ENCODE measurements at regions not wholly inside any gene's neighbourhood (a gene's known extent, or its start where the extent isn't known, plus 50 kb on each side); places are given as distances from the start of the nearest gene placed in this dataset.
A peak's percentile ranks its signal among the peaks of the same experiment; 100 is the strongest.

- no peak overlapping the region for H3K4me2 ChIP-seq (ENCODE audit: low read depth, low read length, poor library complexity, severe bottlenecking)
- TF ChIP-seq CTCF (conservative IDR thresholded peaks at IDR 0.05; ENCODE audit: low read length): no peak
- no peak for TF ChIP-seq EZH2phosphoT487 (IDR thresholded peaks at IDR 0.05; ENCODE audit: borderline replicate concordance)
Measured at GRCh38 chr2:8169443-8169842, 512.4 kb upstream of the ID2 start.

DNA sequence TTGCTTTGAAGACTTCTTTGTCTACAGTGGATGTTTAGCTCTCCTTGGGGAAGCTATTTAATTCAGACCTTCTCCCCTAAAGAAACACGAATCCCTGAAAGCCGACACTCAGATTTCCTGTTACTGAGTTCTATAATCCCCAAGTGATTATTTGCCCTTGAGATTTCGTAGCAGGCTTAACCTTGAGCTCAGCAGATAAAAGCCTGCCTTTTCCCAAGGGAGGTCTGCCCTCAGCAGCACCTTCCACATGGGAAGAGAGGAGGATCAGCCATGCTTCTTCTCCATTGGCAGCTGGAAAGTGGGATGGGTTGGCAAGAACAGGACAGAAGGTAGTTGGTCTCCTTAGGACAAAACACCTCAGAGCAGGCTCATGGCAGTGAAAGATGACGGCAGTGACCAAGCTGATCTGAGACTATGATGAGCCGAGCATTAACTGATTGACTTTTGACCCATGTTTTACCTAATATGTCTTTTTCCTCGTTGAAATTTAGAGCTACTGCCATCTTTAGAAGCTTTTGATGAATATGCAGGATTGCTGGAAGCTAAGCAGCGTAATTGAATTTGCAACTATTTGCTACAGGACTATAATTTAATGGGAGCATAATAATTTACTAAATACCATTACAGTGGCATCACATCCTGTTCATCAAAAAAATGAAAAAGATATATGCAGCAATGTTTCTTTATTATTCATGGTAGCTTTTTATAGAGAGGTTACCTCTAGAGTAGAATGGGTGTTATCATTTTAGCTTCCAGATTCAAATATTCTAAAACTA, 511.1 kb upstream of the ID2 start:
- TF ChIP-seq CTCF (conservative IDR thresholded peaks at IDR 0.05; ENCODE audit: low read length): no peak
- no peak for TF ChIP-seq EZH2phosphoT487 (IDR thresholded peaks at IDR 0.05; ENCODE audit: borderline replicate concordance)
- no peak overlapping the region for H3K4me2 ChIP-seq (ENCODE audit: low read depth, low read length, poor library complexity, severe bottlenecking)
- no peak overlapping the region for H2AFZ ChIP-seq (ENCODE audit: low read length)

More at GRCh38 chr2:8169443-8169842, 512.4 kb upstream of the ID2 start:
- Histone ChIP-seq H2AFZ (ENCODE audit: low read length) (no peak overlapping the region), H3K9ac (ENCODE audit: low read depth, low read length, poor library complexity, severe bottlenecking) (no peak overlapping the region), H3K4me1 (ENCODE audit: insufficient read depth, low read length, poor library complexity, severe bottlenecking) (peaks cover 15% of the 10 kb centered on the region), H3K27me3 (ENCODE audit: insufficient read depth, low read length, poor library complexity, severe bottlenecking) (no peaks in the 10 kb centered on the region), H4K20me1 (ENCODE audit: insufficient read depth, low read length, poor library complexity, severe bottlenecking) (no peaks in the 10 kb centered on the region), H3K79me2 (ENCODE audit: insufficient read depth, low read length) (no peaks in the 10 kb centered on the region), H3K4me3 (ENCODE audit: low read length, poor library complexity, severe bottlenecking) (no peak overlapping the region), H3K9me2 (replicated peaks; ENCODE audit: low read depth, low read length) (no peaks in the 10 kb centered on the region), H3F3A (ENCODE audit: low read depth) (no peaks in the 10 kb centered on the region), H3K36me3 (ENCODE audit: insufficient read depth, low read length) (no peaks in the 10 kb centered on the region), H3K9me3 (ENCODE audit: insufficient read depth, low read depth, low read length) (no peaks in the 10 kb centered on the region)

GRCh38 chr2:8171608-8172007, 510.2 kb upstream of the ID2 start:
- Histone ChIP-seq H4K20me1 (ENCODE audit: insufficient read depth, low read length, poor library complexity, severe bottlenecking) (no peaks in the 10 kb centered on the region), H3K4me1 (ENCODE audit: insufficient read depth, low read length, poor library complexity, severe bottlenecking) (peaks cover 15% of the 10 kb centered on the region), H3K79me2 (ENCODE audit: insufficient read depth, low read length) (no peaks in the 10 kb centered on the region), H3K9ac (ENCODE audit: low read depth, low read length, poor library complexity, severe bottlenecking) (no peak overlapping the region), H2AFZ (ENCODE audit: low read length) (peak overlapping the region; percentile 42), H3K27me3 (ENCODE audit: insufficient read depth, low read length, poor library complexity, severe bottlenecking) (no peaks in the 10 kb centered on the region), H3K9me2 (replicated peaks; ENCODE audit: low read depth, low read length) (no peaks in the 10 kb centered on the region), H3K4me2 (ENCODE audit: low read depth, low read length, poor library complexity, severe bottlenecking) (no peak overlapping the region), H3K9me3 (ENCODE audit: insufficient read depth, low read depth, low read length) (peaks cover 4% of the 10 kb centered on the region; the same call in 1 of the 2 replicates), H3K4me3 (ENCODE audit: low read length, poor library complexity, severe bottlenecking) (no peak overlapping the region), H3K36me3 (ENCODE audit: insufficient read depth, low read length) (no peaks in the 10 kb centered on the region), H3F3A (ENCODE audit: low read depth) (no peaks in the 10 kb centered on the region)
- TF ChIP-seq CTCF (conservative IDR thresholded peaks at IDR 0.05; ENCODE audit: low read length) (no peak), EZH2phosphoT487 (IDR thresholded peaks at IDR 0.05; ENCODE audit: borderline replicate concordance) (no peak)

More for the DNA sequence above, 511.1 kb upstream of the ID2 start:
- Histone ChIP-seq H3K9ac (ENCODE audit: low read depth, low read length, poor library complexity, severe bottlenecking) (no peak overlapping the region), H3K36me3 (ENCODE audit: insufficient read depth, low read length) (no peaks in the 10 kb centered on the region), H3K4me3 (ENCODE audit: low read length, poor library complexity, severe bottlenecking) (no peak overlapping the region), H3F3A (ENCODE audit: low read depth) (no peaks in the 10 kb centered on the region), H3K4me1 (ENCODE audit: insufficient read depth, low read length, poor library complexity, severe bottlenecking) (peaks cover 15% of the 10 kb centered on the region), H4K20me1 (ENCODE audit: insufficient read depth, low read length, poor library complexity, severe bottlenecking) (no peaks in the 10 kb centered on the region), H3K79me2 (ENCODE audit: insufficient read depth, low read length) (no peaks in the 10 kb centered on the region), H3K9me3 (ENCODE audit: insufficient read depth, low read depth, low read length) (peaks cover 2% of the 10 kb centered on the region; the same call in 1 of the 2 replicates), H3K9me2 (replicated peaks; ENCODE audit: low read depth, low read length) (no peaks in the 10 kb centered on the region), H3K27me3 (ENCODE audit: insufficient read depth, low read length, poor library complexity, severe bottlenecking) (no peaks in the 10 kb centered on the region)

Measured in Loucy (cell line).